AG04449 (cell line): ENCODE measurements at regions not wholly inside any gene's neighbourhood (a gene's known extent, or its start where the extent isn't known, plus 50 kb on each side); places are given as distances from the start of the nearest gene placed in this dataset.

Experiments used
- CTCF ChIA-PET: fragments of 350-600 bp; formaldehyde crosslinking; extraction: SDS; loops from one replicate; lab custom pipeline; 2021; ENCODE audit warnings: antibody characterized with exemption; lab: Yijun Ruan, JAX
- POLR2A ChIA-PET: fragments of 400-600, 350-600 bp; formaldehyde crosslinking; extraction: SDS; loops from one replicate; lab custom pipeline; 2020; ENCODE audit warnings: antibody characterized with exemption, inconsistent platforms; lab: Yijun Ruan, JAX
- DNase-seq: peaks from one replicate; pipeline ENCODE4 v3.0.0-alpha.2; 2010; ENCODE audit warnings: low read depth, low spot score
- H3K4me3 ChIP-seq: 2 replicates; pipeline ENCODE4 v1.5.1; 2011; ENCODE audit warnings: low read depth, mild to moderate bottlenecking, control low read depth, low read length
- CTCF ChIP-seq: IDR thresholded peaks from one replicate; pipeline ENCODE4 v1.5.1; 2011; ENCODE audit warnings: mild to moderate bottlenecking, moderate library complexity, low read length, control low read depth, inconsistent platforms; ENCODE audit not compliant: insufficient read depth; ENCODE audit errors: missing control alignments

- ChIA-PET POLR2A (no interaction called here), CTCF (interaction anchor here (0.6 to 1.2 kb wide), 2 partner anchors 93 to 163 kb away, joined by 3 read pairs; no protein-coding TSS in a partner anchor)
- H3K4me3 ChIP-seq = no peak overlapping the region
- no peak for TF ChIP-seq CTCF
- no peak for DNase-seq
Observed at GRCh38 chr19:13699786-13700185, 64.5 kb upstream of the MRI1 start.

- DNase-seq = no peak
- ChIA-PET CTCF (no interaction called here), POLR2A (no interaction called here)
- no peak overlapping the region for H3K4me3 ChIP-seq
- TF ChIP-seq CTCF = no peak
Observed at GRCh38 chr19:13696839-13697238, 67.5 kb upstream of the MRI1 start.

- ChIA-PET CTCF (interaction anchor here (1.3 kb wide), 1 partner anchor 27 kb away, joined by 7 read pairs; no protein-coding TSS in a partner anchor), POLR2A (interaction anchor here (0.5 kb wide), 1 partner anchor 405 kb away, joined by 5 read pairs; no protein-coding TSS in a partner anchor)
- no peak for DNase-seq
- no peak overlapping the region for H3K4me3 ChIP-seq
- TF ChIP-seq CTCF = no peak
Observed at GRCh38 chr19:13693889-13694288, 70.4 kb upstream of the MRI1 start.

GRCh38 chr19:13691569-13692435, 72.5 kb upstream of the MRI1 start:
- CTCF ChIA-PET = no interaction called here
- no peak for TF ChIP-seq CTCF
- POLR2A ChIA-PET = no interaction called here
- H3K4me3 ChIP-seq = no peak overlapping the region
- no peak for DNase-seq

GRCh38 chr19:13689085-13689484, 75.2 kb upstream of the MRI1 start:
- ChIA-PET CTCF (interaction anchor here (1.4 kb wide), 1 partner anchor 24 kb away, joined by 4 read pairs; no protein-coding TSS in a partner anchor), POLR2A (no interaction called here)
- no peak for DNase-seq
- no peak for TF ChIP-seq CTCF
- no peak overlapping the region for H3K4me3 ChIP-seq

- ChIA-PET POLR2A (no interaction called here), CTCF (interaction anchor here (1.4 kb wide), 1 partner anchor 86 kb away, joined by 3 read pairs; no protein-coding TSS in a partner anchor)
- no peak overlapping the region for H3K4me3 ChIP-seq
- TF ChIP-seq CTCF = no peak
- DNase-seq = no peak
Observed at GRCh38 chr19:13684021-13684420, 80.3 kb upstream of the MRI1 start.
